Osteocyte (in vitro differentiated cells): ENCODE measurements at regions not wholly inside any gene's neighbourhood (a gene's known extent, or its start where the extent isn't known, plus 50 kb on each side); places are given as distances from the start of the nearest gene placed in this dataset.

Source experiments
- DNase-seq: peaks from one replicate; pipeline ENCODE4 v3.0.0; 2021; ENCODE audit warnings: mixed read lengths; ENCODE audit not compliant: unreplicated experiment; ENCODE audit errors: extremely low spot score
- H3K27ac Mint-ChIP-seq: one replicate; pipeline ENCODE4 v1.8.0; 2021; ENCODE audit warnings: mild to moderate bottlenecking, mixed read lengths; ENCODE audit not compliant: unreplicated experiment
- H3K27me3 Mint-ChIP-seq: one replicate; pipeline ENCODE4 v1.8.0; 2021; ENCODE audit warnings: mixed read lengths; ENCODE audit not compliant: unreplicated experiment
- H3K36me3 Mint-ChIP-seq: one replicate; pipeline ENCODE4 v1.8.0; 2021; ENCODE audit warnings: mixed read lengths; ENCODE audit not compliant: unreplicated experiment
- H3K4me1 Mint-ChIP-seq: one replicate; pipeline ENCODE4 v1.8.0; 2021; ENCODE audit warnings: mixed read lengths; ENCODE audit not compliant: unreplicated experiment
- H3K4me3 Mint-ChIP-seq: one replicate; pipeline ENCODE4 v1.8.0; 2021; ENCODE audit warnings: mild to moderate bottlenecking, moderate library complexity, mixed read lengths; ENCODE audit not compliant: unreplicated experiment
- H3K9me3 Mint-ChIP-seq: one replicate; pipeline ENCODE4 v1.8.0; 2021; ENCODE audit warnings: mixed read lengths; ENCODE audit not compliant: unreplicated experiment
- TF ChIP-seq, protein P1 (sequence below): fragments of 200-600 bp; sonication (generic); IDR thresholded peaks from 2 replicates; pipeline ENCODE4 v1.5.0; 2021; ENCODE audit warnings: antibody characterized with exemption, mild to moderate bottlenecking, moderate library complexity

GRCh38 chr16:86827521-86827920 lies 249.2 kb downstream of the FOXL1 start:
- TF ChIP-seq, protein P1, sequence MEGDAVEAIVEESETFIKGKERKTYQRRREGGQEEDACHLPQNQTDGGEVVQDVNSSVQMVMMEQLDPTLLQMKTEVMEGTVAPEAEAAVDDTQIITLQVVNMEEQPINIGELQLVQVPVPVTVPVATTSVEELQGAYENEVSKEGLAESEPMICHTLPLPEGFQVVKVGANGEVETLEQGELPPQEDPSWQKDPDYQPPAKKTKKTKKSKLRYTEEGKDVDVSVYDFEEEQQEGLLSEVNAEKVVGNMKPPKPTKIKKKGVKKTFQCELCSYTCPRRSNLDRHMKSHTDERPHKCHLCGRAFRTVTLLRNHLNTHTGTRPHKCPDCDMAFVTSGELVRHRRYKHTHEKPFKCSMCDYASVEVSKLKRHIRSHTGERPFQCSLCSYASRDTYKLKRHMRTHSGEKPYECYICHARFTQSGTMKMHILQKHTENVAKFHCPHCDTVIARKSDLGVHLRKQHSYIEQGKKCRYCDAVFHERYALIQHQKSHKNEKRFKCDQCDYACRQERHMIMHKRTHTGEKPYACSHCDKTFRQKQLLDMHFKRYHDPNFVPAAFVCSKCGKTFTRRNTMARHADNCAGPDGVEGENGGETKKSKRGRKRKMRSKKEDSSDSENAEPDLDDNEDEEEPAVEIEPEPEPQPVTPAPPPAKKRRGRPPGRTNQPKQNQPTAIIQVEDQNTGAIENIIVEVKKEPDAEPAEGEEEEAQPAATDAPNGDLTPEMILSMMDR = no peak
- peaks cover 30% of the 10 kb centered on the region for H3K4me1 Mint-ChIP-seq
- DNase-seq = no peak
- H3K27ac Mint-ChIP-seq = no peak overlapping the region
- H3K4me3 Mint-ChIP-seq = no peak overlapping the region
- no peaks in the 10 kb centered on the region for H3K27me3 Mint-ChIP-seq
- no peaks in the 10 kb centered on the region for H3K9me3 Mint-ChIP-seq
- H3K36me3 Mint-ChIP-seq = no peaks in the 10 kb centered on the region

DNA sequence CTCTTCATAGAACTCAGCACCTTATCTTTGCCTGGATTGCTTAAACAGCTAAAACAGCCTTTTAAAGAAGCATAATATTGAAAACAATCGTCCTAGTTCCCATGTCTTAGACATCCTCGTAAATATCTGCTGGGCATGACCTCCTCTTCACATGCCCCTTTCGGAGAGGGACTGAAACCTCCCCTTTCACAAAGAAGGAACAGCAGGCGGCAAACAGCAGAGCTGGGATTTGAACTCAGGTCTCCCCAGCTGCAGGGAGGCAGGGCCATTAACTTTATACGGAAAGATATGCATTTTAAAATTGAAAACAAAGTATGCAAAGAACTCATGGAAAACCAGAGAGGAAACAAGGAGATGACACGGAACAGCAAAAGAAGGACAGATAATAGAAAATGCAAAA lies 249.9 kb downstream of the FOXL1 start:
- no peak for DNase-seq
- H3K27ac Mint-ChIP-seq = no peak overlapping the region
- H3K36me3 Mint-ChIP-seq = no peaks in the 10 kb centered on the region
- no peaks in the 10 kb centered on the region for H3K9me3 Mint-ChIP-seq
- no peak overlapping the region for H3K4me3 Mint-ChIP-seq
- peaks cover 27% of the 10 kb centered on the region for H3K4me1 Mint-ChIP-seq
- no peaks in the 10 kb centered on the region for H3K27me3 Mint-ChIP-seq
- TF ChIP-seq, protein P1 = no peak

GRCh38 chr16:86828653-86829052 lies 250.3 kb downstream of the FOXL1 start:
- Mint-ChIP-seq H3K4me3 (no peak overlapping the region), H3K27ac (no peak overlapping the region), H3K4me1 (peaks cover 27% of the 10 kb centered on the region), H3K36me3 (no peaks in the 10 kb centered on the region), H3K9me3 (no peaks in the 10 kb centered on the region), H3K27me3 (no peaks in the 10 kb centered on the region)
- no peak for DNase-seq
- TF ChIP-seq, protein P1 = no peak

GRCh38 chr16:86831366-86831765 lies 253.0 kb downstream of the FOXL1 start:
- no peak overlapping the region for H3K4me3 Mint-ChIP-seq
- H3K36me3 Mint-ChIP-seq = no peaks in the 10 kb centered on the region

DNA sequence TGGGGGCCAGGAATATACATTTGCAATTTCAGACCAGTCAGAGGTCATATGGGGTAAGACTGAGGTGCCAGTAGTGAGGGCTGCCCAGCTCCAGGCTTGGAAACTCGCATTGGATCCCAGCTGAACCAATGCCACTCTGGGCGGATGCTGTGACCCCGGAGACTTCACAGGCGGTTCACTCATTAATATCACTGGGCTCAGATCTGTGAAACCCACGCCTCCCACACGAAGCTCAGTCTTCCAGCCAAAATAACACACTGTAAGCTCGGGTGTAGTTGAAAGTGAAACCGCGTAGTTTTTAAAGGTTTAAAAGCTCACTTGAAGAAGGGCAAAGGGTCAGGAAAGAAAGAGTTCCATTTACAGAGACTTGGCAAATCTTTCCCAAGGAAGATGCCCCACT lies 254.8 kb downstream of the FOXL1 start:
- Mint-ChIP-seq H3K27me3 (no peaks in the 10 kb centered on the region), H3K9me3 (no peaks in the 10 kb centered on the region), H3K27ac (no peak overlapping the region), H3K36me3 (no peaks in the 10 kb centered on the region), H3K4me3 (no peak overlapping the region), H3K4me1 (peaks cover 29% of the 10 kb centered on the region)
- TF ChIP-seq, protein P1 = no peak
- DNase-seq = no peak

More at GRCh38 chr16:86831366-86831765, 253.0 kb downstream of the FOXL1 start:
- no peaks in the 10 kb centered on the region for H3K9me3 Mint-ChIP-seq
- TF ChIP-seq, protein P1 = no peak
- H3K27me3 Mint-ChIP-seq = no peaks in the 10 kb centered on the region
- no peak overlapping the region for H3K27ac Mint-ChIP-seq
- no peak for DNase-seq
- peaks cover 19% of the 10 kb centered on the region for H3K4me1 Mint-ChIP-seq
